NB4 (cell line): ENCODE measurements at regions not wholly inside any gene's neighbourhood (a gene's known extent, or its start where the extent isn't known, plus 50 kb on each side); places are given as distances from the start of the nearest gene placed in this dataset.

ENCODE experiments used
- POLR2A ChIP-seq: IDR thresholded peaks from 2 replicates; pipeline ENCODE4 v1.6.1; 2011; ENCODE audit warnings: mild to moderate bottlenecking; ENCODE audit not compliant: insufficient read length; ENCODE audit errors: extremely low read depth
- TF ChIP-seq, protein P1 (sequence below): IDR thresholded peaks from one replicate; pipeline ENCODE4 v1.5.1; 2012; ENCODE audit warnings: low read depth, low read length
- TF ChIP-seq, protein P2 (sequence below): IDR thresholded peaks from 2 replicates; pipeline ENCODE4 v1.6.1; 2011; ENCODE audit warnings: low read depth, low read length

DNA sequence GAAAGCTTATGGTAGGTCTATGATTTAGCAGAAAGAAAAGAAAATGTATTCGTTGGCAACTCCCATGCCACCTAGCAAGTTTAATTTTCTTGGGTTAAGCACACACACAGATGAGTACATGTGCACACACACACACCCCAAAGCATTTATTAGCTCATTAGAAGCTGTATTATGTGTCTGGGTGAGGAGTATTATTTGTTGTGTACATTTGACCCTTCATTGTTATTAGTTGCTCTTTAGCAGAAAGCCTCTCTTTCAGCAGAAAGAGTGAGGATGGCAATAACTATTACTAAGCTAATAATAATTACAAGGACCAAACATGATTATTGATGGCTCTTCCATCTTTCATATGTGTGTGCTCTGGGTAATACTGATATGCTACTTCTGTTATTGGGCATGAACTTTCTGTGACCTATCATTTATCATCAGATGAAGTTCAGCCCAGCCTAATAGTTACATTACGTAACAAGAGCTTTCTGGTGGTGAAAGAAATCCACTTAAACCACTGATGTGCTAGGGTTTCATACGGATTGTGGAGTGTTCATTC is 177.4 kb upstream of the OBI1 start:
- TF ChIP-seq, protein P1, sequence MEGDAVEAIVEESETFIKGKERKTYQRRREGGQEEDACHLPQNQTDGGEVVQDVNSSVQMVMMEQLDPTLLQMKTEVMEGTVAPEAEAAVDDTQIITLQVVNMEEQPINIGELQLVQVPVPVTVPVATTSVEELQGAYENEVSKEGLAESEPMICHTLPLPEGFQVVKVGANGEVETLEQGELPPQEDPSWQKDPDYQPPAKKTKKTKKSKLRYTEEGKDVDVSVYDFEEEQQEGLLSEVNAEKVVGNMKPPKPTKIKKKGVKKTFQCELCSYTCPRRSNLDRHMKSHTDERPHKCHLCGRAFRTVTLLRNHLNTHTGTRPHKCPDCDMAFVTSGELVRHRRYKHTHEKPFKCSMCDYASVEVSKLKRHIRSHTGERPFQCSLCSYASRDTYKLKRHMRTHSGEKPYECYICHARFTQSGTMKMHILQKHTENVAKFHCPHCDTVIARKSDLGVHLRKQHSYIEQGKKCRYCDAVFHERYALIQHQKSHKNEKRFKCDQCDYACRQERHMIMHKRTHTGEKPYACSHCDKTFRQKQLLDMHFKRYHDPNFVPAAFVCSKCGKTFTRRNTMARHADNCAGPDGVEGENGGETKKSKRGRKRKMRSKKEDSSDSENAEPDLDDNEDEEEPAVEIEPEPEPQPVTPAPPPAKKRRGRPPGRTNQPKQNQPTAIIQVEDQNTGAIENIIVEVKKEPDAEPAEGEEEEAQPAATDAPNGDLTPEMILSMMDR: no peak
- TF ChIP-seq POLR2A: no peak
- TF ChIP-seq, protein P2, sequence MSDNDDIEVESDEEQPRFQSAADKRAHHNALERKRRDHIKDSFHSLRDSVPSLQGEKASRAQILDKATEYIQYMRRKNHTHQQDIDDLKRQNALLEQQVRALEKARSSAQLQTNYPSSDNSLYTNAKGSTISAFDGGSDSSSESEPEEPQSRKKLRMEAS: no peak
